ENCODE measurements at regions not wholly inside any gene's neighbourhood (a gene's known extent, or its start where the extent isn't known, plus 50 kb on each side); places are given as distances from the start of the nearest gene placed in this dataset.

- TF ChIP-seq POLR2AphosphoS5 (IDR thresholded peaks at IDR 0.05) (no peak), EP300 (IDR thresholded peaks at IDR 0.05) (no peak), CTCF (IDR thresholded peaks at IDR 0.05) (no peak), POLR2A (IDR thresholded peaks at IDR 0.05) (no peak)
Measured at GRCh38 chr3:74426571-74426970, 187.9 kb downstream of the CNTN3 start.

Data from stomach (tissue), 4 donors.